A673 (cell line): ENCODE measurements at regions not wholly inside any gene's neighbourhood (a gene's known extent, or its start where the extent isn't known, plus 50 kb on each side); places are given as distances from the start of the nearest gene placed in this dataset.

Experiments
- CTCF ChIP-seq: fragments of 300-800, 200-600 bp; sonication (generic); conservative IDR thresholded peaks from 2 replicates; pipeline ENCODE4 v1.5.1; 2017; ENCODE audit warnings: low read depth, mild to moderate bottlenecking, antibody characterized with exemption, low read length, moderate library complexity, mixed read lengths
- EZH2 ChIP-seq: fragments of 200-600 bp; sonication (generic); IDR thresholded peaks from 2 replicates; pipeline ENCODE4 v1.6.1; 2017; ENCODE audit warnings: borderline replicate concordance, low read depth, mild to moderate bottlenecking, mixed read lengths, antibody characterized with exemption, low read length; ENCODE audit not compliant: poor library complexity, severe bottlenecking

DNA sequence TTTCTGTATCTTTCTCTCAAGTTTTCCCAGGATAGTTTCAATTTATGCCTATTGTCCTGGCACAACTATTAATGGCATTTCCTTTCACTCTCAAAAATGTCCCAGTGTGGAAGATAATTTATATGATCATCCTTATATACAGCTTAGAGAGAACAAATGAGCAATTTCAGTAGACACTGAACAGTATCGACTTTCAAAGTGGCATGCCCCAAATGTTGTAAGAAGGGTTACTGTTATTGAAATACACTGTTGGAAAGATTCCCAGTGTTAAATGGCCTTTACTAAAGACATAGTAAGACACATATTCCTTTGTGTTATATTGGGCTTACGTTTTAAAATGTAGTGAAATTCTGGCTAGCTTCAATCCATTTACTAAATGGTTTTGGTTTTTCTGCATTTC lies 202.3 kb upstream of the CDKN3 start:
- no peak for TF ChIP-seq CTCF
- no peak for TF ChIP-seq EZH2
